Panc1 (cell line): ENCODE measurements at regions not wholly inside any gene's neighbourhood (a gene's known extent, or its start where the extent isn't known, plus 50 kb on each side); places are given as distances from the start of the nearest gene placed in this dataset.

ENCODE experiments used
- ATAC-seq: fragments of 200-7000 bp; cut with Tn5 transposase; 2 replicates; pipeline ENCODE4 v1.9.1; 2020; ENCODE audit warnings: mild to moderate bottlenecking, moderate library complexity
- BruUV-seq: library from RNA; stranded (reverse); fragments of 400-500 nt; replicated peaks from 2 replicates; lab custom pipeline; 2021; lab: Mats Ljungman, UMichigan
- CTCF ChIA-PET: fragments of 300-600 bp; sonication (Branson Sonifier 250); formaldehyde crosslinking; loops from one replicate; lab custom pipeline; 2022; ENCODE audit warnings: antibody characterized with exemption; lab: Charles Lee
- POLR2A ChIA-PET: fragments of 300-600 bp; sonication (Branson Sonifier 250); formaldehyde crosslinking; loops from one replicate; lab custom pipeline; 2022; ENCODE audit warnings: antibody characterized with exemption; lab: Charles Lee
- DNase-seq: peaks from one replicate; pipeline ENCODE4 v3.0.0-alpha.2; 2010; ENCODE audit warnings: low read depth, low spot score
- H3K27ac ChIP-seq: 2 replicates; pipeline ENCODE4 v1.5.1; 2011; ENCODE audit warnings: mild to moderate bottlenecking, low read length, inconsistent platforms
- H3K27me3 ChIP-seq: fragments of 200-500 bp; sonication (Bioruptor generic); 2 replicates; pipeline ENCODE4 v1.6.0; 2014; ENCODE audit warnings: low read length, inconsistent platforms; ENCODE audit not compliant: control insufficient read depth, insufficient read depth
- H3K36me3 ChIP-seq: fragments of 200-500 bp; sonication (Bioruptor generic); 2 replicates; pipeline ENCODE4 v1.5.1; 2014; ENCODE audit warnings: inconsistent platforms, mild to moderate bottlenecking, low read length, moderate library complexity; ENCODE audit not compliant: control insufficient read depth, insufficient read depth
- H3K4me1 ChIP-seq: 2 replicates; pipeline ENCODE4 v1.5.1; 2011; ENCODE audit warnings: inconsistent platforms, mild to moderate bottlenecking, low read length, moderate library complexity; ENCODE audit not compliant: control insufficient read depth, insufficient read depth
- H3K4me3 ChIP-seq, 2 experiments: 2 replicates each; pipeline ENCODE4 v1.5.1; 2011 to 2012; ENCODE audit warnings: low read depth in 2 of 2, low read length in 2 of 2, mild to moderate bottlenecking in 2 of 2, inconsistent platforms in 1 of 2, moderate library complexity in 1 of 2
- H3K9me3 ChIP-seq: fragments of 200-500 bp; sonication (Bioruptor generic); 2 replicates; pipeline ENCODE4 v1.5.1; 2014; ENCODE audit warnings: low read depth, mild to moderate bottlenecking, inconsistent platforms, low read length, moderate library complexity; ENCODE audit not compliant: control insufficient read depth, insufficient read depth
- CTCF ChIP-seq: fragments of 450-650 bp; IDR thresholded peaks from 2 replicates; pipeline ENCODE4 v1.5.1; 2017; ENCODE audit warnings: mild to moderate bottlenecking
- POLR2AphosphoS5 ChIP-seq: IDR thresholded peaks from 2 replicates; pipeline ENCODE4 v1.6.1; 2012; ENCODE audit warnings: mild to moderate bottlenecking, low read depth, low read length, moderate library complexity
- REST ChIP-seq, 2 experiments: IDR thresholded peaks; 2 replicates each; pipeline ENCODE4 v1.6.1; 2011 to 2012; ENCODE audit warnings: low read depth in 2 of 2, control low read depth in 1 of 2, low read length in 1 of 2, mild to moderate bottlenecking in 1 of 2, moderate library complexity in 1 of 2; ENCODE audit not compliant: insufficient read depth in 1 of 2
- SIN3A ChIP-seq: IDR thresholded peaks from 2 replicates; pipeline ENCODE4 v1.6.1; 2012; ENCODE audit warnings: low read depth, mild to moderate bottlenecking, low read length, moderate library complexity, borderline replicate concordance; ENCODE audit not compliant: insufficient read depth
- TCF7L2 ChIP-seq: IDR thresholded peaks from 2 replicates; pipeline ENCODE4 v1.6.1; 2011; ENCODE audit warnings: mild to moderate bottlenecking, low read depth, low read length, inconsistent platforms
- in situ Hi-C: cut with HindIII; loops from 2 replicates; pipeline ENCODE4 v1.10.0; 2016; ENCODE audit warnings: low sequenced_read_pairs, low pct_unique_long_range_greater_than_20kb
- intact Hi-C: fragments of 100-400 bp; cut with micrococcal nuclease; formaldehyde crosslinking; loops from one replicate; pipeline ENCODE4 v1.10.0; 2022; ENCODE audit not compliant: unreplicated experiment

GRCh38 chr14:97377550-97377949 lies 580.4 kb downstream of the VRK1 start:
- CTCF ChIA-PET, result no interaction called here
- no TSS peak for BruUV-seq
- intact Hi-C loops, result no loop called here
- DNase-seq (no peak), ATAC-seq (no peak)
- in situ Hi-C loops, result no loop called here
- TF ChIP-seq TCF7L2, result no peak
- Histone ChIP-seq H3K9me3 (no peaks in the 10 kb centered on the region), H3K36me3 (no peaks in the 10 kb centered on the region), H3K27ac (no peak overlapping the region), H3K4me3 (no peak overlapping the region), H3K27me3 (no peaks in the 10 kb centered on the region), H3K4me1 (no peaks in the 10 kb centered on the region)
- POLR2A ChIA-PET, result no interaction called here

GRCh38 chr14:97379091-97379531 lies 581.9 kb downstream of the VRK1 start:
- TF ChIP-seq TCF7L2, result no peak
- no peak for TF ChIP-seq CTCF
- no peak for TF ChIP-seq POLR2AphosphoS5
- no peak for TF ChIP-seq SIN3A
- no peak for TF ChIP-seq REST (IDR thresholded peaks at IDR 0.05; ENCODE audit: insufficient read depth in 1 of 2, low read depth in 2 of 2, low read length in 1 of 2)
- ATAC-seq, result no peak
- Histone ChIP-seq H3K4me1 (no peaks in the 10 kb centered on the region), H3K36me3 (no peaks in the 10 kb centered on the region), H3K9me3 (no peaks in the 10 kb centered on the region), H3K4me3 (no peak overlapping the region), H3K27ac (no peak overlapping the region), H3K27me3 (no peaks in the 10 kb centered on the region)
- DNase-seq, result no peak
- ChIA-PET POLR2A (no interaction called here), CTCF (no interaction called here)
- BruUV-seq, result no TSS peak
- in situ Hi-C loops, result no loop called here
- intact Hi-C loops, result no loop called here

- Histone ChIP-seq H3K27ac (no peak overlapping the region), H3K27me3 (no peaks in the 10 kb centered on the region)
- ATAC-seq, result no peak
Measured at GRCh38 chr14:97380539-97380941, 583.4 kb downstream of the VRK1 start.

More at GRCh38 chr14:97380539-97380941, 583.4 kb downstream of the VRK1 start:
- intact Hi-C loops, result no loop called here
- ChIA-PET POLR2A (no interaction called here), CTCF (no interaction called here)
- in situ Hi-C loops, result no loop called here
- DNase-seq, result no peak
- Histone ChIP-seq H3K4me3 (no peak overlapping the region), H3K9me3 (no peaks in the 10 kb centered on the region), H3K4me1 (no peaks in the 10 kb centered on the region), H3K36me3 (no peaks in the 10 kb centered on the region)
- TF ChIP-seq SIN3A, result no peak
- TF ChIP-seq TCF7L2, result no peak
- TF ChIP-seq CTCF, result no peak
- TF ChIP-seq POLR2AphosphoS5, result no peak
- TF ChIP-seq REST (IDR thresholded peaks at IDR 0.05; ENCODE audit: insufficient read depth in 1 of 2, low read depth in 2 of 2, low read length in 1 of 2), result no peak
- BruUV-seq, result no TSS peak
